Fibroblast of lung (primary cell): ENCODE measurements at regions not wholly inside any gene's neighbourhood (a gene's known extent, or its start where the extent isn't known, plus 50 kb on each side); places are given as distances from the start of the nearest gene placed in this dataset.

Experiments used
- EZH2 ChIP-seq: IDR thresholded peaks from 2 replicates; pipeline ENCODE4 v1.5.1; 2012; ENCODE audit warnings: low read length, control low read depth, mild to moderate bottlenecking; ENCODE audit errors: missing control alignments
- TF ChIP-seq, protein P1 (sequence below), 2 donors: IDR thresholded peaks in 1 of 2; conservative IDR thresholded peaks in 1 of 2; 1 replicate in 1 of 2; 2 replicates in 1 of 2; pipeline ENCODE4 v1.5.1; 2011 to 2012; ENCODE audit warnings: low read length in 2 of 2, control low read depth in 1 of 2, inconsistent platforms in 1 of 2, low read depth in 1 of 2, mild to moderate bottlenecking in 1 of 2

DNA sequence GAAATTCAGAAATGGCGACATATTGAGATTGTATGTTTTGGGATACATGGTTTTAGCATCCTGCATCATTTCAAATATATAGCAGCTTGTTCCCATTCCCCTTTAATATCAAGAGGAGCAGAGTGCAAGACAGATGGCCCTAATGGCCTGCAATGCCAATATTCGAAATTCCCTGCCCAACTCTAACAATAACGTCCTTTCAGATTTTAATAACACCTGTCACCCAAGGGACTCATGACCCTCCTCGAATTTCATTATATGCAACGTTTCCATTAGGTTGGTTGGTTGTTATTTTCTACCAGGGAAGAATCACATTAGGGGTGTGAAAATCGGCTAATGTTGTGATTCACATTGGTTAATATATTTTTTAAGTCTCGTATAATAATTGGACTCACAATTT is 170.0 kb downstream of the TNFSF13B start:
- TF ChIP-seq EZH2 = no peak
- TF ChIP-seq, protein P1, sequence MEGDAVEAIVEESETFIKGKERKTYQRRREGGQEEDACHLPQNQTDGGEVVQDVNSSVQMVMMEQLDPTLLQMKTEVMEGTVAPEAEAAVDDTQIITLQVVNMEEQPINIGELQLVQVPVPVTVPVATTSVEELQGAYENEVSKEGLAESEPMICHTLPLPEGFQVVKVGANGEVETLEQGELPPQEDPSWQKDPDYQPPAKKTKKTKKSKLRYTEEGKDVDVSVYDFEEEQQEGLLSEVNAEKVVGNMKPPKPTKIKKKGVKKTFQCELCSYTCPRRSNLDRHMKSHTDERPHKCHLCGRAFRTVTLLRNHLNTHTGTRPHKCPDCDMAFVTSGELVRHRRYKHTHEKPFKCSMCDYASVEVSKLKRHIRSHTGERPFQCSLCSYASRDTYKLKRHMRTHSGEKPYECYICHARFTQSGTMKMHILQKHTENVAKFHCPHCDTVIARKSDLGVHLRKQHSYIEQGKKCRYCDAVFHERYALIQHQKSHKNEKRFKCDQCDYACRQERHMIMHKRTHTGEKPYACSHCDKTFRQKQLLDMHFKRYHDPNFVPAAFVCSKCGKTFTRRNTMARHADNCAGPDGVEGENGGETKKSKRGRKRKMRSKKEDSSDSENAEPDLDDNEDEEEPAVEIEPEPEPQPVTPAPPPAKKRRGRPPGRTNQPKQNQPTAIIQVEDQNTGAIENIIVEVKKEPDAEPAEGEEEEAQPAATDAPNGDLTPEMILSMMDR (conservative IDR thresholded peaks at IDR 0.05 in 1 of 2, IDR thresholded peaks at IDR 0.05 in 1 of 2; ENCODE audit: low read depth in 1 of 2, low read length in 2 of 2) = no peak
